WERI-Rb-1 (cell line): ENCODE measurements at regions not wholly inside any gene's neighbourhood (a gene's known extent, or its start where the extent isn't known, plus 50 kb on each side); places are given as distances from the start of the nearest gene placed in this dataset.

Experiments used
- DNase-seq: peaks from one replicate; pipeline ENCODE4 v3.0.0-alpha.2; 2020
- H3K27ac ChIP-seq: fragments of 250-450 bp; sonication (Bioruptor Pico); 2 replicates; pipeline ENCODE4 v1.5.1; 2020; ENCODE audit warnings: mild to moderate bottlenecking, moderate library complexity
- H3K27me3 ChIP-seq: fragments of 250-450 bp; sonication (Bioruptor Pico); 2 replicates; pipeline ENCODE4 v1.5.1; 2021; ENCODE audit warnings: mild to moderate bottlenecking, low read depth, moderate library complexity; ENCODE audit not compliant: insufficient read depth, severe bottlenecking
- H3K36me3 ChIP-seq: fragments of 250-450 bp; sonication (Bioruptor Pico); 2 replicates; pipeline ENCODE4 v1.5.1; 2020; ENCODE audit warnings: mild to moderate bottlenecking, moderate library complexity
- H3K4me3 ChIP-seq: 2 replicates; pipeline ENCODE4 v1.5.1; 2011; ENCODE audit warnings: low read depth, mild to moderate bottlenecking, control low read depth, low read length
- H3K9me3 ChIP-seq: fragments of 250-450 bp; sonication (Bioruptor Pico); 2 replicates; pipeline ENCODE4 v1.5.1; 2021; ENCODE audit warnings: mild to moderate bottlenecking, moderate library complexity; ENCODE audit not compliant: severe bottlenecking
- CTCF ChIP-seq: IDR thresholded peaks from 2 replicates; pipeline ENCODE4 v1.5.1; 2011; ENCODE audit warnings: low read depth, mild to moderate bottlenecking, control low read depth, inconsistent platforms, low read length

DNA sequence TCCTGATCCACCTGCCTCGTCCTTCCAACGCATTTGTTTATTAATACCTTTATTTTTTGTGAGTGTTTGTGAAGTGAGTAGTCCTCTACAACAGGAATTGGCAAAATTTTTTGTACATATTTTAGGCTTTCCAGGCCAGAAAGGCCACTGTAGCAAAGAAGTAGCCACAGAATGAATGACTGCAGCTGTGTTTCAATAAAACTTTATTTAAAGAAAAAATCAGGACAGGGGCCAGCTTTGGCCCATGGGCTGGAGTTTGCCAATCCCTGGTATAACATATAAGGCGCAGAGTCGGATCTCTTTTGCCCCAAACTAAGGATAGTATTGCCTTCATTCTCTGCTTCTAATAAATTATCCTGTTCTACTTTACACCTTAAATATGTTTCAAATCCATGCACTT lies 198.0 kb upstream of the COX10 start:
- H3K9me3 ChIP-seq = no peaks in the 10 kb centered on the region
- H3K4me3 ChIP-seq = no peak overlapping the region
- no peak overlapping the region for H3K27ac ChIP-seq
- no peaks in the 10 kb centered on the region for H3K36me3 ChIP-seq
- no peaks in the 10 kb centered on the region for H3K27me3 ChIP-seq
- TF ChIP-seq CTCF = no peak
- DNase-seq = no peak

- H3K27ac ChIP-seq = no peak overlapping the region
- H3K4me3 ChIP-seq = no peak overlapping the region
- no peaks in the 10 kb centered on the region for H3K36me3 ChIP-seq
- DNase-seq = no peak
- no peaks in the 10 kb centered on the region for H3K9me3 ChIP-seq
- H3K27me3 ChIP-seq = no peaks in the 10 kb centered on the region
- no peak for TF ChIP-seq CTCF
These were observed 195.2 kb upstream of the COX10 start for GRCh38 chr17:13874134-13874533.

GRCh38 chr17:13874817-13875216 lies 194.5 kb upstream of the COX10 start:
- no peak overlapping the region for H3K27ac ChIP-seq
- no peak for TF ChIP-seq CTCF
- H3K9me3 ChIP-seq = no peaks in the 10 kb centered on the region
- H3K27me3 ChIP-seq = no peaks in the 10 kb centered on the region
- no peaks in the 10 kb centered on the region for H3K36me3 ChIP-seq
- no peak for DNase-seq
- H3K4me3 ChIP-seq = no peak overlapping the region

GRCh38 chr17:13879961-13880466 lies 189.3 kb upstream of the COX10 start:
- no peak overlapping the region for H3K4me3 ChIP-seq
- H3K27ac ChIP-seq = no peak overlapping the region
- no peak for TF ChIP-seq CTCF
- H3K27me3 ChIP-seq = no peaks in the 10 kb centered on the region
- H3K9me3 ChIP-seq = no peaks in the 10 kb centered on the region
- no peak for DNase-seq
- H3K36me3 ChIP-seq = no peaks in the 10 kb centered on the region

DNA sequence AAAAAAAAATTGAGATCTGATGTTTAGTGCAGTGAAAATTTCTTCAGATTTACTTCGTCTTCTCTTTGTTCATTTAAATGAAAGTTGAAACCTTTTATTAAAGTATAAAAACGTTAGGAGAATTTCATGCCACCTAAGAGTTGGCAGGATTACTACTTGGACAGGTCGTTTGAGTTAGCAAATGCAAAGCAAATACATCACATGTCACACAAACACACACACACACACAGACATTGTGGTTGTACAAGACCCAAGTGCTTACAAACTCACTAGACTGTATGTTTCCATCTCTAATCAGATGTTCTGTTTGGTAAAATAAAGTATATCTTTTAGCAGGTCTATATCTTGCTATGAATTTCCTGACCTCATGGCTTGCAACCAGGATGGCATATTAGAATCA lies 185.6 kb upstream of the COX10 start:
- DNase-seq = no peak
- Histone ChIP-seq H3K9me3 (no peaks in the 10 kb centered on the region), H3K4me3 (no peak overlapping the region), H3K27ac (no peak overlapping the region), H3K36me3 (no peaks in the 10 kb centered on the region), H3K27me3 (no peaks in the 10 kb centered on the region)
- TF ChIP-seq CTCF = no peak

DNA sequence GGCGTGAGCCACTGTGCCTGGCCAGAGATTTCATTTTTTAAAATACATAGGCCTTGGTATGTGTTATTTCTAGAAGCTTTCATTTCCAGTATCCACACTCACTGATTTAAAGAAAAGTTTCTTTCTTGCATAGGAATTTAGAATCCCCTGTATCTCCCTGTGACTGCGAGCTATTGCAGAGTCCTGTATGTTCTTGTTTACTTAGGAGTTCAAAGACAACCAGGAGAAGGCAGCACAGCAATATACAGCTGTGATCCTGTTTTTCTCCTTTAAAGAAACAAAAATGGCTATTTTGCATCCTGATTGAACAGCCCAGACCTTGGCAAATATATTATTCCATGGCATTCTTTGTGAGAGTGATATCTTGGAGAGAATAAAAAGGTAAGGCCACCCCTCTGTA lies 185.0 kb upstream of the COX10 start:
- H3K27ac ChIP-seq = no peak overlapping the region
- no peak for DNase-seq
- TF ChIP-seq CTCF = no peak
- H3K9me3 ChIP-seq = no peaks in the 10 kb centered on the region
- H3K4me3 ChIP-seq = no peak overlapping the region
- H3K27me3 ChIP-seq = no peaks in the 10 kb centered on the region
- no peaks in the 10 kb centered on the region for H3K36me3 ChIP-seq
